ENCODE measurements at regions not wholly inside any gene's neighbourhood (a gene's known extent, or its start where the extent isn't known, plus 50 kb on each side); places are given as distances from the start of the nearest gene placed in this dataset.

DNA sequence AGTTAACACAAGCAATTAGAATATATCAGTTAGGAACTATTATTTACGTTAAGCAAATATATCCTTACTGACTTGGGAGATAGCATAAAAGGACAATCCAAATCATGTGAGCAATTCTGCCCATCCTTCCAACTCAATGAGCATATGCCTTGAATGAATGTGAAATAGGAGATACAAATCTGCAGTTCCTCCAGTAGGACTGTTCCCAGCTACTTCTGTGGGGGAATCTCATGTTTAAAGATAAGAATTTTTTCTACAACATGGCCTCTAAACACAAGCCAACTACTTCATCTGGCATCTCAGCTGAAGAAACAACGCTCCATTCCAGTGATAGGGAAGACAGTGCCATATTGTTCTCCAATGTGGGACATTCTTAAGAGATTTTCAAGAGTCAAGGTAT is 110.7 kb upstream of the NIPBL start:
- no peak for DNase-seq
- H3K36me3 ChIP-seq: no peaks in the 10 kb centered on the region
- intact Hi-C loops (cut with DNase I): no loop called here
- no peaks in the 10 kb centered on the region for H3K9me3 ChIP-seq
- H3K4me3 ChIP-seq: no peak overlapping the region
- ATAC-seq: no peak
- H3K4me1 ChIP-seq: peaks cover 5% of the 10 kb centered on the region
- no peak overlapping the region for H3K27ac ChIP-seq
- TF ChIP-seq, protein P1, sequence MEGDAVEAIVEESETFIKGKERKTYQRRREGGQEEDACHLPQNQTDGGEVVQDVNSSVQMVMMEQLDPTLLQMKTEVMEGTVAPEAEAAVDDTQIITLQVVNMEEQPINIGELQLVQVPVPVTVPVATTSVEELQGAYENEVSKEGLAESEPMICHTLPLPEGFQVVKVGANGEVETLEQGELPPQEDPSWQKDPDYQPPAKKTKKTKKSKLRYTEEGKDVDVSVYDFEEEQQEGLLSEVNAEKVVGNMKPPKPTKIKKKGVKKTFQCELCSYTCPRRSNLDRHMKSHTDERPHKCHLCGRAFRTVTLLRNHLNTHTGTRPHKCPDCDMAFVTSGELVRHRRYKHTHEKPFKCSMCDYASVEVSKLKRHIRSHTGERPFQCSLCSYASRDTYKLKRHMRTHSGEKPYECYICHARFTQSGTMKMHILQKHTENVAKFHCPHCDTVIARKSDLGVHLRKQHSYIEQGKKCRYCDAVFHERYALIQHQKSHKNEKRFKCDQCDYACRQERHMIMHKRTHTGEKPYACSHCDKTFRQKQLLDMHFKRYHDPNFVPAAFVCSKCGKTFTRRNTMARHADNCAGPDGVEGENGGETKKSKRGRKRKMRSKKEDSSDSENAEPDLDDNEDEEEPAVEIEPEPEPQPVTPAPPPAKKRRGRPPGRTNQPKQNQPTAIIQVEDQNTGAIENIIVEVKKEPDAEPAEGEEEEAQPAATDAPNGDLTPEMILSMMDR (IDR thresholded peaks at IDR 0.05): no peak
- H3K27me3 ChIP-seq (ENCODE audit: low read depth): no peaks in the 10 kb centered on the region

DNA sequence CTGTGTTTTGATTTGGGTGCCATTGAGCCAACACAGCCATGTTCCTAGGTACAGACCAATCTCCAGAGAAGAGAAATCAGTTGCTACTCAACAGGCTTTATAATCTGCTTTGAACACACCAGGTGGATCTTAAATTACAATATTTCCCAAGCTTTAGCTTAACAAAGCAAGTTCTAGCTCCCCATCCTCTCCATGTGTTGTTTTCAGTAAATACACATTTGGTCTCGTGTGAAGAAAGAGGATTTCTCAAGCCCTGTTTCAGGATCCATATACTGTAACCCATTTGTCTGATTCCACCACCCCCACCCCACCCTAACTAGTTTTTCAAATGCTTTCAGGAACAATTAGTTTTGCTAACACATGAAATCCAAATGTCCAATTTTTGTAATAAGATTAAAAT is 109.6 kb upstream of the NIPBL start:
- ATAC-seq (no peak), DNase-seq (no peak)
- intact Hi-C loops (cut with DNase I): no loop called here
- no peaks in the 10 kb centered on the region for H3K9me3 ChIP-seq
- peaks cover 5% of the 10 kb centered on the region for H3K4me1 ChIP-seq
- TF ChIP-seq, protein P1 (IDR thresholded peaks at IDR 0.05): no peak
- H3K27me3 ChIP-seq (ENCODE audit: low read depth): peaks cover 4% of the 10 kb centered on the region
- H3K4me3 ChIP-seq: no peak overlapping the region
- H3K36me3 ChIP-seq: no peaks in the 10 kb centered on the region
- no peak overlapping the region for H3K27ac ChIP-seq

DNA sequence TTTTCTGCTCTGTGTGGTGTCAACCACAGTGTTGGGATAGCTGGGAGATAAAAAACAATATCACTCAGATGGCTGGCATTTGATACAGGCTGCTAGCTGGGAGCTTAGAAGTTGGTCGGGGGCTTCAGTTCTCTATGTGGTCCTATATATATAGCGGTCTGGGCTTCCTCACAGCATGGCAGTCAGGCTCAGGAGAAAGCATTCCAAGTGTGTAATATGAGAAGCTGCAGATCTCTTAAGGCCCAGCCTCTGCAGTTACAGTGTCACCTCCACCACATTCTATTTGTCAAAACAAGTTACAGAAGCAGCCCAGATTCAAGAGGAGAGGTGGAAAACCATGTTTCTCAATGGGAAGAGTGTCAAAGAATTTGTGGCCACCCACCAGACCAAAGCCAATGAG is 108.1 kb upstream of the NIPBL start:
- intact Hi-C loops (cut with DNase I): no loop called here
- DNase-seq (no peak), ATAC-seq (no peak)
- Histone ChIP-seq H3K27ac (no peak overlapping the region), H3K4me3 (no peak overlapping the region), H3K36me3 (no peaks in the 10 kb centered on the region), H3K27me3 (ENCODE audit: low read depth) (peaks cover 4% of the 10 kb centered on the region), H3K9me3 (no peaks in the 10 kb centered on the region), H3K4me1 (no peaks in the 10 kb centered on the region)
- TF ChIP-seq, protein P1 (IDR thresholded peaks at IDR 0.05): no peak

DNA sequence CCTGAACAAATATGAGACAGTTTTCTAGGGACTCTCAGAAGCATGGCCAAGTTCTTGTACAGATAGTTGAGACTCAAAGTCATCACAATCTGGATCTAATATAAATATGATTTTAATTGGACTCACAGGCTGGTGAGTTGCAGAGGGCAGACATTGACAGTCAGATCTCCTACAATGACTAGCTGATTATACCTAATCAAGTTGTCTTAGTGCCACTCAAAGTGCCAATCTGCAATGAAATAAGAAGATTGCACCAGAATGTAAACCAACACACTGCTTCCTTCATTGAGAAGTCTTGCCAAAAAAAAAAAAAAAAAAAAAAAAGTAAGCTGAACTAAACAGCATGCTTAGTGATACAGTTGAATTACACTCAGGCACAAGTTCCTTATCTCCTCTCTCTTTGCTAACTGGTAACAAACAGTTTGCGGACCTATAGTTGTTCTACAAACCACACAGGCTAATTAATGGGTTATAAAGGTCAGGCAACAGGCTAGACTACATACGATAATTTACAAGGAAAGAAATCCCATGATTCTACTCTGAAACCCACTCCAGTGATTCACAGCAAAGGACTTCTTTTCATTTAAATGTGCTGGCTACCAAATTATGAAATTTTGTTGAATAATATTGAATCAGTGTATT is 107.3 kb upstream of the NIPBL start:
- ATAC-seq (peak in 1 of 2 donors; percentile 39), DNase-seq (no peak)
- H3K4me3 ChIP-seq: no peak overlapping the region
- H3K27me3 ChIP-seq (ENCODE audit: low read depth): peaks cover 4% of the 10 kb centered on the region
- H3K36me3 ChIP-seq: no peaks in the 10 kb centered on the region
- TF ChIP-seq, protein P1 (IDR thresholded peaks at IDR 0.05): no peak
- H3K4me1 ChIP-seq: no peaks in the 10 kb centered on the region
- H3K9me3 ChIP-seq: no peaks in the 10 kb centered on the region
- no peak overlapping the region for H3K27ac ChIP-seq
- intact Hi-C loops (cut with DNase I): no loop called here

DNA sequence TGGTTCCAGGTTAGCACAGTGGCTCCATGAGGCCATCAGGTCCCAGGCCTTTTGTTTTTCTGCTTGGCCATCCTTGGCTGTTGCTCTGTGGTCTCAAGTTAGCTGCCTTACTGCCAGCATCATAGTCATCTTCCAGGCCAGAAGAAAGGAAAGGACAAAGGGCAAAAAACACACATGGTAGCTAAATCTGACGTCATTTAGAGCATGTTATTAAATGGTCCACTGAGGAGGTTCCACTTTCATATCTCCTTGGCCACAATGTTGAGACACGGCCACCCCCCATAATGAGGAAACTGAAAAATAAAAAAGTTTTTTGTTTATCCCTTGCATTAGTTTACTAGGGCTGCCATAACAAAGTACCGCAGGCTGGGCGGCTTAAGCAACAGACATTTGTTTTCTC is 106.4 kb upstream of the NIPBL start:
- TF ChIP-seq, protein P1 (IDR thresholded peaks at IDR 0.05): no peak

More for the DNA sequence above, 106.4 kb upstream of the NIPBL start:
- intact Hi-C loops (cut with DNase I): no loop called here
- no peak overlapping the region for H3K4me3 ChIP-seq
- H3K36me3 ChIP-seq: no peaks in the 10 kb centered on the region
- H3K9me3 ChIP-seq: no peaks in the 10 kb centered on the region
- DNase-seq (no peak), ATAC-seq (no peak)
- no peaks in the 10 kb centered on the region for H3K4me1 ChIP-seq
- peaks cover 4% of the 10 kb centered on the region for H3K27me3 ChIP-seq (ENCODE audit: low read depth)
- H3K27ac ChIP-seq: no peak overlapping the region
